ENCODE measurements at regions not wholly inside any gene's neighbourhood (a gene's known extent, or its start where the extent isn't known, plus 50 kb on each side); places are given as distances from the start of the nearest gene placed in this dataset.

DNA sequence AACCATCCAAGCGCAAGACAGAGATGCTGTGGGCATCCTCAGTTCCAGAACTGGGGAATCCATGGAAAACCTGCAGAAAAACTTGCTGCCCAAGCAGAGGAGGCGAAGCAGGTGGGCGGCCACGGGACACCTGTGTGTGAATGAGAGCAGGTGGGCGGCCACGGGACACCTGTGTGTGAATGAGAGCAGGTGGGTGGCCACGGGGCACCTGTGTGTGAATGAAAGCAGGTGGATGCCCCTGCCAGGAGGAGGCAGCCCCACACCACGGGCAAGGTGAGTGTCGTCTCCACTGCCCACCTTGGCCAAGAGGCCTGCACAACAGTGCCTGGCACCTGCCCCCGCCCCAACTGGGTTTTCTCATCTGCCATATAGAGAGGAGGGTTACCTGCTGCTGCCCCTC lies 59.2 kb downstream of the GSC start:
- H3K27me3 ChIP-seq (ENCODE audit: control insufficient read depth in 1 of 2, insufficient read depth in 2 of 2, low read length in 2 of 2): peaks cover 0 to 3% of the 10 kb centered on the region in 2 experiments
- Mint-ChIP-seq H3K27me3 (peaks cover 45% of the 10 kb centered on the region), H3K4me3 (no peak overlapping the region), H3K36me3 (ENCODE audit: low read depth) (no peaks in the 10 kb centered on the region), H3K27ac (no peak overlapping the region), H3K9me3 (no peaks in the 10 kb centered on the region), H3K4me1 (ENCODE audit: low read depth) (no peaks in the 10 kb centered on the region)
- ChIA-PET CTCF (no interaction called here), POLR2A (no interaction called here)
- no peak for ATAC-seq (ENCODE audit: poor library complexity)
- H3K27ac ChIP-seq (ENCODE audit: low read depth in 1 of 2, low read length in 2 of 2): no peak overlapping the region
- H3K4me3 ChIP-seq (ENCODE audit: low read length): no peak overlapping the region
- no peaks in the 10 kb centered on the region for H3K4me1 ChIP-seq (ENCODE audit: insufficient read depth, low read length)
- peaks cover 0 to 4% of the 10 kb centered on the region in 2 experiments for H3K9me3 ChIP-seq (ENCODE audit: control insufficient read depth in 1 of 2, insufficient read depth in 1 of 2, low read length in 2 of 2)
- intact Hi-C loops (cut with DNase I, micrococcal nuclease): no loop called here
- TF ChIP-seq, protein P1, sequence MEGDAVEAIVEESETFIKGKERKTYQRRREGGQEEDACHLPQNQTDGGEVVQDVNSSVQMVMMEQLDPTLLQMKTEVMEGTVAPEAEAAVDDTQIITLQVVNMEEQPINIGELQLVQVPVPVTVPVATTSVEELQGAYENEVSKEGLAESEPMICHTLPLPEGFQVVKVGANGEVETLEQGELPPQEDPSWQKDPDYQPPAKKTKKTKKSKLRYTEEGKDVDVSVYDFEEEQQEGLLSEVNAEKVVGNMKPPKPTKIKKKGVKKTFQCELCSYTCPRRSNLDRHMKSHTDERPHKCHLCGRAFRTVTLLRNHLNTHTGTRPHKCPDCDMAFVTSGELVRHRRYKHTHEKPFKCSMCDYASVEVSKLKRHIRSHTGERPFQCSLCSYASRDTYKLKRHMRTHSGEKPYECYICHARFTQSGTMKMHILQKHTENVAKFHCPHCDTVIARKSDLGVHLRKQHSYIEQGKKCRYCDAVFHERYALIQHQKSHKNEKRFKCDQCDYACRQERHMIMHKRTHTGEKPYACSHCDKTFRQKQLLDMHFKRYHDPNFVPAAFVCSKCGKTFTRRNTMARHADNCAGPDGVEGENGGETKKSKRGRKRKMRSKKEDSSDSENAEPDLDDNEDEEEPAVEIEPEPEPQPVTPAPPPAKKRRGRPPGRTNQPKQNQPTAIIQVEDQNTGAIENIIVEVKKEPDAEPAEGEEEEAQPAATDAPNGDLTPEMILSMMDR (IDR thresholded peaks at IDR 0.05): no peak
- DNase-seq: no peak
- no peaks in the 10 kb centered on the region for H3K36me3 ChIP-seq (ENCODE audit: insufficient read depth, low read length)

DNA sequence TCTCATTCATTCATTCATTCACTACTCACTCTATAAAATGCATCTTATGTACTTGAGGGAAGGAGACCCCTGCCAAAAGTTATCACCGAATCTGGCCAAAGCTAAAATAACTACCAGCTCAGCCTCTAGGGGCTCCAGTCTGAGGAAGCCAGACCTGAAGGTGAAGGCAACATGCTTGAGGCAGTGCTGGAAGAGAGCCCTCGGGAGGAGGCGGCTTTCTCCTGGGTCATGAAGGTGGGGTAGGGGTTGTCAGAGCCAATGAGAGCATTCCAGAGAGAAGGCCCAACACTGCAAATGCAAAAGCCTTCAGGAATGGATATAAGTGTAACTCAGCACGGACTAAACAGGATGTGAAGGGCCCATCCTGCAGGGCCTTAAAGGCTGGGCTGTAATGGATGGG lies 62.4 kb downstream of the GSC start:
- Histone ChIP-seq H3K4me1 (ENCODE audit: insufficient read depth, low read length) (no peaks in the 10 kb centered on the region), H3K9me3 (ENCODE audit: control insufficient read depth in 1 of 2, insufficient read depth in 1 of 2, low read length in 2 of 2) (peaks cover 0 to 4% of the 10 kb centered on the region in 2 experiments), H3K4me3 (ENCODE audit: low read length) (no peak overlapping the region), H3K27me3 (ENCODE audit: control insufficient read depth in 1 of 2, insufficient read depth in 2 of 2, low read length in 2 of 2) (peaks cover 0 to 3% of the 10 kb centered on the region in 2 experiments), H3K36me3 (ENCODE audit: insufficient read depth, low read length) (no peaks in the 10 kb centered on the region), H3K27ac (ENCODE audit: low read depth in 1 of 2, low read length in 2 of 2) (no peak overlapping the region)
- TF ChIP-seq, protein P1 (IDR thresholded peaks at IDR 0.05): no peak
- H3K27ac Mint-ChIP-seq: no peak overlapping the region
- DNase-seq (no peak), ATAC-seq (ENCODE audit: poor library complexity) (no peak)
- H3K27me3 Mint-ChIP-seq: peaks cover 45% of the 10 kb centered on the region
- no peaks in the 10 kb centered on the region for H3K4me1 Mint-ChIP-seq (ENCODE audit: low read depth)
- H3K4me3 Mint-ChIP-seq: no peak overlapping the region
- no peaks in the 10 kb centered on the region for H3K9me3 Mint-ChIP-seq
- ChIA-PET CTCF (no interaction called here), POLR2A (no interaction called here)
- H3K36me3 Mint-ChIP-seq (ENCODE audit: low read depth): no peaks in the 10 kb centered on the region
- intact Hi-C loops (cut with DNase I, micrococcal nuclease): no loop called here

DNA sequence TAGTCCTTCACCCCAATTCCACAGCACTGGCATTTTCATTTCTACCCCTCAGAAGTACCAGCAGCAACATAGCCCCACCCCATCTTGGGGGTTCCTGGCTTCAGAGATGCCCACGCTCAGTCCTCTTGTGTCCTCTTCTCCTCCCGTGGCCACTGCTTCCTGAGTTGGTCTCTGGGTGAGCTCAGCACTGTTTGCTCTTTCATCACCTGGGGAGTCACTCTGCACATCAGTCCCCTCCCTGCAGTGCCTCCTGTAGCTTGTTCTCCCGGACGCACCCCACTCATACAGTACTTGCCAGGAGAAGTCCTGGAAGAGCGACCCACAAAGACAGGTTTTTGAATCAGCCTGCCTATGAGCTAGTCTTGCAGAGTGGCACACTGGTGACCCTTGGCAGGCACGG lies 63.8 kb downstream of the GSC start:
- no peaks in the 10 kb centered on the region for H3K36me3 ChIP-seq (ENCODE audit: insufficient read depth, low read length)
- Mint-ChIP-seq H3K9me3 (no peaks in the 10 kb centered on the region), H3K4me1 (ENCODE audit: low read depth) (no peaks in the 10 kb centered on the region), H3K4me3 (no peak overlapping the region), H3K27ac (no peak overlapping the region), H3K36me3 (ENCODE audit: low read depth) (no peaks in the 10 kb centered on the region), H3K27me3 (peaks cover 36% of the 10 kb centered on the region)
- ChIA-PET CTCF (no interaction called here), POLR2A (no interaction called here)
- peaks cover 0 to 3% of the 10 kb centered on the region in 2 experiments for H3K27me3 ChIP-seq (ENCODE audit: control insufficient read depth in 1 of 2, insufficient read depth in 2 of 2, low read length in 2 of 2)
- H3K4me1 ChIP-seq (ENCODE audit: insufficient read depth, low read length): no peaks in the 10 kb centered on the region
- H3K27ac ChIP-seq (ENCODE audit: low read depth in 1 of 2, low read length in 2 of 2): no peak overlapping the region
- H3K4me3 ChIP-seq (ENCODE audit: low read length): no peak overlapping the region
- no peak for ATAC-seq (ENCODE audit: poor library complexity)
- peaks cover 0 to 4% of the 10 kb centered on the region in 2 experiments for H3K9me3 ChIP-seq (ENCODE audit: control insufficient read depth in 1 of 2, insufficient read depth in 1 of 2, low read length in 2 of 2)
- DNase-seq: no peak
- intact Hi-C loops (cut with DNase I, micrococcal nuclease): no loop called here
- TF ChIP-seq, protein P1 (IDR thresholded peaks at IDR 0.05): no peak

All from CD4-positive, alpha-beta T cell (primary cell).